ENCODE measurements at regions not wholly inside any gene's neighbourhood (a gene's known extent, or its start where the extent isn't known, plus 50 kb on each side); places are given as distances from the start of the nearest gene placed in this dataset.

- no peak for DNase-seq (ENCODE audit: low read depth)
Measured at GRCh38 chrX:116226665-116227484, 56.3 kb downstream of the AGTR2 start.

DNA sequence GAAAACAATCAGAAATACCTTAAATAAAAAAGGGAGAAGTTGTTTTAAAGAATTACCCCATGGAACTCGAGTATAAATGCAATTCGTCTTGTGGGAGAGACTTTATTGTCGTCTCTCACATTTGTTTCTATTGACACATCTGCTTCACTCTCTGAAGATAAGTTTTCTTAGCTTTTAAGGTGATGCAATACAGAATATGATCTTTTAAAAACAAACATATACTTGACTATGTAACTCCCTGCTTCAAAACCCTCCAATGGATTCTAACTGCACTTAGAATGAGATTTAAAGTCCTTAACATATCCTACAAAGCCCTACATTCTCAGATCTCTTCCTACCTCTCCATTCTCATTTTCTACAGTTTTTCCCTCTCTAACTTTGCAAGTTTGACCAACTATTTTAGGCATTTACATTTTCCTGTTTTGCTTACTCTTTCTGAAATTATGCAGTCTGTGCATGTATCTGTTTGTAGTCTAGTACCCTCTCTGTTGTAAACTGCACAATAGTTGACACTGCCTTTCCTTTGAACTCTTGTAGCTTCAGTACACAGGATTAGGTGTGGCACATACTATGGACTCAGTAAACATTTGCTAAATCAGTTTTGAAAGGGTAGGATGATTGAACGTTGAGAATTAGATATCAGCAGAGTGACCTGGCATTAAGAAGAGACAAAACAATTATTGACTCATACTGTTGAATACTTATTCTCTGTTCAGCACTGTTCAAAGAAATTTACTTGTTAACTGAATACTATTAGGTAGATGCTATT, 59.8 kb downstream of the AGTR2 start:
- DNase-seq (ENCODE audit: low read depth), result no peak

DNA sequence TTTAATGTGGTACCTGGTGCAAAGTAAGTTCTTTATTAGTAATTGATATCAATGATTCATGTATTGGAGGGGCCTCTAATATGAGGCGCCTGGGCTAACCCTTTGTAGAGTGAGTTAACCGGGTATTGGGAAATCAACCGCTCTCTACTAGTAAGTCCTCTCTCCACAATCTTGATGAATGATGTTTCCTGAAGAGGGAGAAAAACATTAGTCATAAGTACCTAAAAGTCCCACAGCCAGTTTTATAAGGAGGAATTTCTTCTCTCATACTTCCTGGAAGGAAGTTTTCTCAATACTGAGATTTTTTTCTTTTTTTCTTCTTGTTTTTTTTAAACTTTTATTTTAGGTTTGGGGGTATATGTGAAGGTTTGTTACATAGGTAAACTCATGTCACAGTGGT, 62.3 kb downstream of the AGTR2 start:
- no peak for DNase-seq (ENCODE audit: low read depth)

GRCh38 chrX:116236666-116237065, 66.1 kb downstream of the AGTR2 start:
- no peak for DNase-seq (ENCODE audit: low read depth)

DNA sequence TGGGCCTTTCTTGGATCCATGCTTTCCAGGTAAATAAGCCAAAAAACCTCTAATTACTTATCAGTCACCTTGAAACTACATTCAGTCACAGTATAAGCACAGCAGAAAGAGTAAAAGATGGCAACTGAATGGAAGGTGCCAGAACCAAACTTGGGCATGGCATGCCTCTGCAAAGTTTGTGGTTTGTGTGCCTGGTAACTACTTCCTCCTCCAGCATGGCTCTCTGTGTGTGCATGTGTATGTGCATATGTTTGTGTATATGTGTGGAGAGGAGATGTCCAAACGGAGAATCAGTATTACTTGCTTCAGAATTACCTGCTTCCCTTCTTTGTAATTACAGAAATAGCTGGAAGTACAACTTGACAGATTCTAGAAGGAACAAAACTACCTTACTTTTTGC, 67.5 kb downstream of the AGTR2 start:
- no peak for DNase-seq (ENCODE audit: low read depth)

- no peak for DNase-seq (ENCODE audit: low read depth)
Measured at GRCh38 chrX:116238567-116239255, 68.2 kb downstream of the AGTR2 start.

DNA sequence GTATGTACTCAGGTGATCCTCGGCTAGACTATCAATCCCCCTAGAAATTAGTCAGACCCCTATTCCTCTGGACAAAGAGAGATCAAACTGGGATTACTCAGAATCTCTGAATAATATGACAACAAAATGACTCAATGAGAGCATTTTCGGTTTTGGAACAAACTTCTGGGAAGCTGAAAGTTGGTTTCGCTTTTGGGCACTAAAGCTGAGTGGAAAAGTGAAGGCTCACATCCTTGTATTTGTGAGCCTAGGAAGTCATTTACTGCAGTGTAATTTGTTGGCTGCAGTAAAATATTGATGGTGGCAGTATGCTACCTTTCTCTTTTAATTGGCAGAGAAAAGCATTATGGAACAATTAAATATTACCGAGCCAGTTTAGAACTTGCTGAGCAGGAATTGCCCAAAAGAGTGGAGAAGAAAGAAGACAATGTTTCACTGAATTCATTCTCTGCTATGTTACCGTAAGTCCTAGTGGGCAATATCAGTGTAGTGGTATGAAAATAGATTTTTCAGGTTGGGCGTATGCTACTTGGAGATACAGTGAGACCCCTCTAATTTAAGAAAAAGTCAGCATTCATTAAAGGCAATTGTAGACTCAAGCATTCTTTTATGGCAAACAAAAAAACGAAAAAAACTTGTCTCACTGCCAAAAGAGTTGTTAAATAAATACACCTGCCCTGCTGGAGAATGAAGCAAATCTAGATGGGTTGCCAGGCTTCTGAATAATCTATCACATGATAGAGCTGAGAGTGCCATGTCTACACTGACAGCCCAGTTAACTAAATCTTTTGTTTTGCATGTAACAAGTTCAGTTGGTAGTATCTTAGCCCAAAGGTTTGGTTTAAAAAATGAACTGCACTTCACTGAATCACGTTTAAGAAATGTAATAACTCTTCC, 69.6 kb downstream of the AGTR2 start:
- no peak for DNase-seq (ENCODE audit: low read depth)

- DNase-seq (ENCODE audit: low read depth), result no peak
Measured at GRCh38 chrX:116241001-116241400, 70.5 kb downstream of the AGTR2 start.

DNA sequence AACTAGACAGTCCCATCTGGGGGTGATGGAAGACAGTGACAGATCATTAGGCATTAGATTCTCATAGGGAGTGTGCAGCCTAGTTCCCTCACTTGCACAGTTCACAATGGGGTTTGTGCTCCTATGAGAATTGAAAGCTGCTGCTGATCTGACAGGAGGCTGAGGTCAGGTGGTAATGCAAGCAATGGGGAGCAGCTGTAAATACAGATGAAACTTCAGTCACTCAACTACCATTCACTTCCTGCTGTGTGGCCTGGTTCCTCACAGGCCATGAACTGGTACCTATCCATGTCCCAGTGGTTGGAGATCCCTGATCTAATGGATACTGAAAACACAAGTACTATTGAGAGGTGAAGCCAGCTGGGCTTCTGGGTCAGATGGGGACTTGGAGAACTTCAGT, 72.5 kb downstream of the AGTR2 start:
- no peak for DNase-seq (ENCODE audit: low read depth)

GRCh38 chrX:116246261-116246660, 75.7 kb downstream of the AGTR2 start:
- no peak for DNase-seq (ENCODE audit: low read depth)

GRCh38 chrX:116267511-116268040, 97.0 kb downstream of the AGTR2 start:
- no peak for DNase-seq (ENCODE audit: low read depth)

DNA sequence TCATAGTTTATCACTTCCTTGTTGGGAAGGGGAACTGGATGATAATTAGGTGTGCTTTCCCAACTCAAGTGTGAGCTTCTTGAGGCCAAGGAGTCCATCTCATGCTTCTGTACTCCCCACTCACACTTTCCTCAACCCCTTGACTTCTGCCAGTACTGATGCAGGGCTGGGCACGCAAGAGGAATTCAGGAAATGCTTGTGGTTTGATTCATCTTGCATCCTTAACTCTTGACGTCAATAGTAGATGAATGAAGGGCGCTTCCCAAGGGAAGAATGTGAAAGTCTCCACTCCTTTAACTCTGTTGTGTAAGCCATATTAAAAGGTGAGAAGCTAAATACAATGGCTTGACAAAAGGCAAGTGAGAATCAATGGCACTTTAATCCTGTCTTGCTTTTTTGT, 101.8 kb downstream of the AGTR2 start:
- DNase-seq (ENCODE audit: low read depth), result peak; percentile 24

DNA sequence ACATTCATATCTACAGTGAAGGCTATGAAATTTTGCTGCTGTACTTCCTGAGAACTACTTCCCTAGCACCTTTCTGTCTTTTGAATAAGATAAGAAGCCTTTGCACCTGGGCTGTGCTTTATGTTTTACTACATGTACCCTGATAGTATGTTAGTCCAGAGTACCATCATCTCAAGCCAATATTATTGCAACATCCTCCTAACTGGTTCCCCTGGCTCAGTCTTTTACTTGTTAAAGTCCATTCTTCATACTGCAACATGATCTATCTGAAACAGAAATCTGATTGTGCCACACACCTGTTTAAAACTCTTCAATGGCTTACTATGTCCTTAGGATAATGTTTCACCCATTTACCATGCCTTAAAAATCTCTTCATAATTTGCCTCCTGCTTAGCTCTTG, 102.3 kb downstream of the AGTR2 start:
- no peak for DNase-seq (ENCODE audit: low read depth)

- DNase-seq (ENCODE audit: low read depth), result no peak
Measured at GRCh38 chrX:116276261-116276660, 105.7 kb downstream of the AGTR2 start.

DNA sequence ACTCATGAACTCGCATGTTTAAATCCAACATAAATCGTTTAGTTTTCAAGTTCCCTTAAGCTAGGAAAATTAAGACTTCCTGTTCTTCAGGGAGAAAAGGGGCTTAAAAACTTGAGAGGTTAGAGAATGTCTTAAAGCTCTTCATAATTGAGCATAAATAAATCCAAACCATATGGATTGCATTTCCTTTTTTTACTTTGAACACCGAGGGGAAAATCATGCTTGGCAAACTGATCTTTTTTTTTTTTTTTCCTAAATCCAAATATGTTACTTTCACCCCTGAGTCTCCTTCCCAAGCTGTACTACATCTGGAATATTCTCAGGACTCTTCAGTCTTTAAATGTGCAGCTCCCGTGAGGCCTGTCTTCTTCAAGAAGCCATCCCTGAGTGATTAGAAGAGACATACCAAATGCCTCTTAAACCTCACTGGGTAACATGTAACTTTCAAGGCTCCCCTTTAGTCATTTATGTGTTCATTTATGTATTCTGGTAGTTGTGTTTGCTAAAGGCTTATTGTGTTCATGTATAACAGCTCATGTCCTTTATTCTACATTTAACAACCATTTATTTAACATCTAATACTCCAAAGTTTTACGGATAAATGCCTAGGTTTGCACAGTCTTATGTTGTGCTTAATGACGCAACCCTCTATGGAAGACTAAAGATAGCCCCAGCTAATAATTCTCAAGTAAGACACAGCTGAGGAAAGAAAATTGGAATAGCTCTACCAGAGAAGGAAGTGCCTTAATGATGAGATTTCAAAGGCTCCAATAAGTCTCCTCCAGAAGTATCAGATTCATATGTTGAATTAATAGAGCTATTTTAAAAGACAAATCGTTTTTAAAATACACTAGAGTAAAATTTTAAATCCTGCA, 107.0 kb downstream of the AGTR2 start:
- no peak for DNase-seq (ENCODE audit: low read depth)

DNA sequence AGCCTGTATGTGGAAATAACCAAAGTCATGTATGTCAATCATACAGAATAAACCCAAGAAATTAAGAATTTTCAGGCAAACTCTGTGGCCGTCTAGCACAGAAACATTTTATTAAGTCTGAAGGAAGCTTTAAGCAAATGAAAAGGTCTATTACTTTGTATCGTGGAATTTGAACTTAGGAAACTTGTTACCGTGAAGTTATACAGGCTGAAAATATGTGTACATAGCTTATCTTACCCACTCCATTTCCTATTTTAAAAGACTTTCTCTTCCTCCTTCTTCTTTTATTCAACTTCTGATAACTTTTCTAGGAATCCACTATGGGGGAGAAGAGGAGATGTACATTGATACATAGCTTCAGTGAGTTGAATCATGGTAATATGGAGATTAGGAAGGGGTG, 108.3 kb downstream of the AGTR2 start:
- no peak for DNase-seq (ENCODE audit: low read depth)

- no peak for DNase-seq (ENCODE audit: low read depth)
Measured at GRCh38 chrX:116281106-116281505, 110.6 kb downstream of the AGTR2 start.

DNA sequence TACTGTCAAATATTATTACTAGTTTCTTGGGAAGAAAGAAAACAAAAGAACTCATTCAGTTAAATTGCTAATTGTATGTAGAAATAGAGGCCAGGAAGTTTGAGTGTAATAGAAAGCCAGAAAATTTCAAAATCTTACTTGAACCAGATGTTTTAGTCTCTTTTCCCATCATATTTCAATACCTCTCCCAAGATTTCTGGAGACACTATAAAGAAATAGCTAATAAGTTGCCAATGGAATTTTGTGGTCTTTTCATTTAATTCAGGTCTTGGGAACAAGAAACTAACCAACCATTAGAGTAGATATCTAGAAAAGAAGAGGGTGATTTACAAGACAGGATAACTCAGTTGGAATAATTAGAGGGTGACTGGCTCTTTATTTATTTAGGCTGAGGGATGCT, 112.2 kb downstream of the AGTR2 start:
- DNase-seq (ENCODE audit: low read depth), result no peak

DNA sequence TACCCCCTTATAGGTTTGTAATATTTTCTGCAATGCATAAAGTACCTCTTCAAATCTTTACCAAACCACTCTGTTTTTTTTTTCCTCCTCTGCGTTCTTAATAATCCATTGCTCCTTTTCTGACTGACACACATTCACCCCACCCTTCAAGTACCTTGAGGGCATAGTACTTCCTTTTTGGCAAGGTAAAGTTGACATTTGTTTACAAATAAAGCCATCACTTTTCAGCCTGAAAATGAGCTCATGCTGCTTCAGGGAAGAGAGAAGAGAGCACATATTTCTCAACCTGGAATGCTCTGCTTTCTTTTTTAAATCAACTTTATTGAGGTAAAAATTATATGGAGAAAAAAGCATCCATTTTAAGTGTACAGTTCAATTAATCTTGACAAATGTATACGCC, 113.9 kb downstream of the AGTR2 start:
- no peak for DNase-seq (ENCODE audit: low read depth)

- DNase-seq (ENCODE audit: low read depth), result no peak
Measured at GRCh38 chrX:116285501-116285900, 115.0 kb downstream of the AGTR2 start.

- no peak for DNase-seq (ENCODE audit: low read depth)
Measured at GRCh38 chrX:116289592-116289991, 119.0 kb downstream of the AGTR2 start.
